T-helper 2 cell (primary cell): ENCODE measurements at regions not wholly inside any gene's neighbourhood (a gene's known extent, or its start where the extent isn't known, plus 50 kb on each side); places are given as distances from the start of the nearest gene placed in this dataset.

Experiments used
- DNase-seq, 5 experiments: peaks; one replicate each; pipeline versions ENCODE4 v3.0.0 to v3.0.0-alpha.2; 2012 to 2022

DNA sequence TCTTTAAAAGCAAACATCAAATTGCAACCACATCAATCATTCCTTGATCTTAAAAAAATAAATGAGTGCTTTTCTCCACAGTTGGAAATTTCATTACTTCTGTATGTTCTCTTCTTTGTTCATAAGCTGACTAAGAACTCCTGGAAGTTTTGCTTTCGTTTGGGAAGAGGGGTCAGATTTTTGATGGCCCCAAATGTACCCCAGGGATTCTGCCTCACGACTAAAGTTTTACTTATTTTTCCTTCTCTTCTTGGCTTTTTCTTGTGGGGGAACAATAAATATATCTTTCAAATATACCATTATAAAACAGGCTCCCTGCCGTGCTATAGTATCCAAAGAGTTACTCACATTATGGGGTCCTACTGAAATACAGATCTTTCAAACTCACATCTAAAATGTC lies 215.0 kb upstream of the CDIN1 start:
- DNase-seq = no peak

DNA sequence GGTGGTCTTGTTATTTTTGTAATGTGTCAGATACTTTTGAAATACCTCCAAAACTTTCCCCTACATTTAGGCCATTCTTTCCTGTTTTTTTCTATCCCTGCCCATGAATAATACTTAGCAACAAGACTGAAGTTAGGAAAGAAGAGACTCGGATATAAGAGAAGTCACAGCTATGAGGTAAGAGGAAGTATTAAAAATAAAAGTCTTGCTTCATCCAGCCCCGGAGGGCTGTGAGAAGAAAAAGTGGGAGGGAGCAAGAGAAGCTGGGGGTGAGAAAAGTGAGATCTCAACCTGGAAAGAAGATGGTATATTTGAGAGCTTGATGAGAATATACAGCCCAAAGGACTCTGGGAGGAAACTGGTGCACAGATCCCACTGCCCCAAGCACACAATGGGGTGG lies 213.5 kb upstream of the CDIN1 start:
- no peak for DNase-seq

DNA sequence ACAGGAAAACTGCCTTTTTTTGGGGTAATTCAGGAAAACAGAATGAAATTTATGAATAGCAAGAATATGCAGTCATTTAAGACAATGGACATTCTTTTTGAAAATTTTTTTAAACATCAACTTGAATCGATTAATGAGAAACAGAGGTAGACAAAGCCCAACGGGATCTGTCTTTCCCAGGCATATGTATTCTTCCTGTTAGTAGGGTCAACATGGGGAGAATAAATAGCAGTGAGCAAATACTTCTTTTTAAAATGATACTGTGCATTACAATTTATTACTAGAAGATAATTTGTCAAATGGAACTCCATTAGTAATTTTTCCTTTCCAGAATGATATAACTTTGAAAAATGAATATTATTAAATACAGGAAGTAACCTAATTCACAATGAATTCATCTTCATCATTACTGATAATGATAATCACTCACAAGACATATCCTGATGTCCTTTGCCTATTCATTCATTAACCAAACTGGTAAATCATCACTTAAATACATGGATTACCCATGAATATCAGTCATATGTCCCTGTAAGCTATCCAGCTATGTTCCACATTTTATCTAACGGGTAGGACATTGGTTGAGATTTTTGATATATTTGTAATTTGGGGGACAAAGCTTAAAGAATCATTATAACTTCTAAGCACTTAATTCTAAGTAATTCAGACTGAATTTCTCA lies 209.2 kb upstream of the CDIN1 start:
- no peak for DNase-seq

DNA sequence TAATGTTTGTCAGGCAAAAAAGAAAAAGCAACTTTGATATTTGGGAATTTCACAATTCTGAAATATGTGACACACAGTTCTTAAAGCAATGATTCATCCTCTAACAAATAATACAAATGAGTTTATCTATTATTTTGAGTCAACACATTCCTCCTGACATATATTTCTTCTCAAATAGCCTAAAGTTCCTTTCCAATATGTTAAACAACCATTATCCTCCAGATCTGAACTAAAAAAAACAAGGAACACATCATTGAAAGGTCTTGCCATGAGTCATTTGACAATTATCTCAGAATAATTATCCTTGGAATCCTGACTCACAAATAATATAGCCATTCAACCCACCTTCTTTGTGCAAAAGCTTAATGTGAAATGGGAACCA lies 208.7 kb upstream of the CDIN1 start:
- DNase-seq = no peak

DNA sequence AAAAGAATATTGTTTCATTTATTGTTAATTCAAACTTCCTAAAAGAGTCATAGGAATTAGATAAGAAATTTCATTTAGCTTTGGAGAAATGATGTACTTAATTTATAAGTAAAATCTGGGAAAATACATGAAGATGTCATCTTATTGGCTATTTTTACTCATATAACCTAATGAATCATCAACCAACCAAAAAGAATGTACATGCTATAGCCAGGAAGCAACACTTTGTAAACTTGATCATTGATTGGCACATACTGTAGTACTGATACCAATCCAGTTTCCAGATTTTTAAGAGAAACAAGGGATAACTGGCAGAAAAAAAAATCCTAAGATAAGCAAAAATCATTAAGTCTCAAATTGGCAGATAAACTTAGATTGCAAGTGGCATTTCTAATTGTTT lies 207.9 kb upstream of the CDIN1 start:
- DNase-seq = no peak

DNA sequence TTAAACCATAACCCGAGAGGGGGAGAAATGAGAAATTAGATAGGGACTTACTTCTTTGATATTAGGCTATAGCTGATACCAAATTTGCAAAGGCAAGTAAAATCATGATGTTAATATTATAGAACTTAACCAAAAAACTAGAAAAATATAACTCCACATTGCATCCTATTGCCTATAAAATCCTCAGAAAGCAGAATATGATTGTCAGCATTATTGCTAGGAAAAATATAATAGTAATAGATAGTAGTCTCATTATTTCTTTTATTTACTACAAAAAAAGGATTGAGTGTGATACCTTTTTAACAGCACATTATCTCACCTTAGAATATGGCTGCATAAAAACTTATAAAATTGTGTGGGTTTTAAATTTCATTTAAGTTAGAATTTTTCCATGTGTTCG lies 206.5 kb upstream of the CDIN1 start:
- DNase-seq = no peak

DNA sequence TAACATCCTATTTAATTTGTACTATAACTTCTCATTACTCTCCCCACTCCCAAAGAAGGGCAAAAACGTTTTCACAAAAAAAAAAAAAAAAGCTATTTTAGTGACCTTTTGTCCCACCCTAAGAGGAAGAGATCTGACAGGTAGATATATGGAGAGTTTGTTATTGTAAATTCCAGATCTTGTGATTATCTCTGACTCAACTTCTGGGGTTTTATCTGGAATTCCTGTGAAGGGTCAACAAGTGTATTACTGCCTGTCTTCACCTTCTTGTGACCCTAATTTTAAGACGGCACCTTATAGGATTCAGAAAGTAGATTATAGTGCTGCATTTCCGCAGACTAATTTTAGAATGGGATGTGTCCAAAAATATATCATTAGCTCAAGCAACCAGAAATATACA lies 205.9 kb upstream of the CDIN1 start:
- no peak for DNase-seq

DNA sequence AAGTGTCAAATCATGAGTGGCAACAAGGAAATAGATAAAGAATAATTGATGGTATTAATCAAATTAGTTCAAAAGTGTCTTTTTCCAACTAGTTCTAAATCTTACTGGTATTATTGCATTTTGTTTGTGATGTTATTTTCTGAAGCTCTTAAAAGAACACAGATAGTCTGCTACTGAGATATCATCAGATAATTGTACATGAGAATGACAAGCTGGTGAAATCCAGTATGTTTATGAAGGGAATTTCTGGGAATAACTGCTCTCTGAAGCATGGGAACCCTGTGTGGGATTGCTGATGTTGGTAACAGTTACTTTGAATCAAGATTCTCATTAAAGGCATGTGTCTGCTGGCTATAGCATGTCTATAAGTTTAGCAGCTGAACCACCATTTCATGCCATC lies 190.3 kb upstream of the CDIN1 start:
- DNase-seq = no peak

DNA sequence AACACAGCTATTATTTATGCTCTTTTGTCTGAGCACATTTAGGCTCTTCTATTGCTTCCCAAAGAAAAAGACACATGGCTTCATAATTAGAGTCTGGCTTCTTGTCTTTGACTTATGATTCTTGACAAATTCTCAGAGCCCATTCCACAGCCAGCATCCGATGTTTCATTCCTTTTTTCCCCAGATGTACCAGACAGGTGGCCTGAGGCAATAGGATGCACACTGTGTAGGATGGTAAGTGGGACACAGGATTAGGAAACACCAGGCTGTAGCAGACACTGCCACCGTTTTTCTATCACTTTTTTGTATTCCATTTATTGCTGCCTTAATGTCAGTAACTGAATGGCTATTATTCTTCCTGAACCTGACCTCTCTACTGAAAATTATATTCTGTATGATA lies 188.9 kb upstream of the CDIN1 start:
- DNase-seq = no peak

DNA sequence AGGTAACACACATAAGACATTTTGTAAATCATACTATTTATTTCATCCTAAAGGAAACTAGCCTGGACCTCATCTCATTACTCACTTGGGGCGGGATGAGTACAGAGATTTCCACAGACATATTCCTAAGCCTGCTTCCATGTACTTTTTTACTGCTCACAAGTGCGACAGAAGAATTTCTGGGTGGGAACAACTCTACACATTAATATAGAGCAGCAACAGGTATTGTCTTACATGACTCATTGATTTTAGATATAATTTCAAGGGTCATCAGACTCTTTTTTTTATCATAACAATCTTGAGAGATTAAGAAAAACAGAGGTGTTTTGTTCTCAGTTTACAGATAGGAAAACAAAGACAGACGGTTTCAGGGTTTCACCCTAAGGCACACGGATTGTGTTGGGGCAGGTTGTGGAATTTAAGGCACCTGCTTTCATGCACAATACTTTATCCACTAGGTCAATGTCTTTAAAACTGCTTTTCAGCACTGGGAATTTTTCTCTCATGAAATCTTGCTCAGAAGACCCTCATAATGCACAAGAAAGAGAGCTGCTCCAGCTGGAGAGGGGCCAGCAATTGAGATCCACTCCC lies 186.7 kb upstream of the CDIN1 start:
- no peak for DNase-seq

DNA sequence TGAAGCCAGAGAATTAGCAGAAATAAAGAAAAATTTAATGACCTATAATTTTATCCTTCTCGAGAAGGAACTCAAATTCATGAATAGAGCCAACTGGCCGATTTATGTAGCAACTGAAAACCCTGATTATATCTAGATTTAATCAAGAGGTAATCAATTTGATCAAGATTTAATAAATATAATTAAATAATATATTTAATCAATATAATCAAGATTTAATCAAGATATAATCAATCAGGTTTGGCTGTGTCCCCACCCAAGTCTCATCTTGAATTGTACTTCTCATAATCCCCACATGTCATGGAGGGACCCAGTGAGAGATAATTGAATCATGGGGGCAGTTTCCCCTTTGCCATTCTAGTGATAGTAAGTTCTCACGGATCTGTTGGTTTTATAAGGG lies 181.2 kb upstream of the CDIN1 start:
- DNase-seq = no peak

DNA sequence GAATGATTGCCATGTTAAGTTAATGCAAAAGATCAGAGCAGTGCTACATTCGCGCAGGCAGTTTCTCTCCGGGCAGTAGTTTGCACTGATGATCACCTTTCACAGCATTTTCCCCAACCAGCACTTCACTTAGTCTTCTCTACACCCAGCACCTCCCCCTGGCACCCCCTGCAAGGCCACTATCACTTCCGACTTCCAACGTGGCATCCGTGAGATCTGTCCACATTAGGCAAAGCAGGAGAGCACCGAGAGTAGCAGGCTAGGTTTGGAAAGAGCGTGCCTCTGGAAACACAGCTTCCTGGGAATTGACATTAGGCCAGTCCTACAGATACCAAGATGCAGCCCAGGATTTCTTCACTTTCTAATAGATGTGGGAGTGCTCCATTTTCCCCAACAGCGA lies 180.2 kb upstream of the CDIN1 start:
- no peak for DNase-seq

DNA sequence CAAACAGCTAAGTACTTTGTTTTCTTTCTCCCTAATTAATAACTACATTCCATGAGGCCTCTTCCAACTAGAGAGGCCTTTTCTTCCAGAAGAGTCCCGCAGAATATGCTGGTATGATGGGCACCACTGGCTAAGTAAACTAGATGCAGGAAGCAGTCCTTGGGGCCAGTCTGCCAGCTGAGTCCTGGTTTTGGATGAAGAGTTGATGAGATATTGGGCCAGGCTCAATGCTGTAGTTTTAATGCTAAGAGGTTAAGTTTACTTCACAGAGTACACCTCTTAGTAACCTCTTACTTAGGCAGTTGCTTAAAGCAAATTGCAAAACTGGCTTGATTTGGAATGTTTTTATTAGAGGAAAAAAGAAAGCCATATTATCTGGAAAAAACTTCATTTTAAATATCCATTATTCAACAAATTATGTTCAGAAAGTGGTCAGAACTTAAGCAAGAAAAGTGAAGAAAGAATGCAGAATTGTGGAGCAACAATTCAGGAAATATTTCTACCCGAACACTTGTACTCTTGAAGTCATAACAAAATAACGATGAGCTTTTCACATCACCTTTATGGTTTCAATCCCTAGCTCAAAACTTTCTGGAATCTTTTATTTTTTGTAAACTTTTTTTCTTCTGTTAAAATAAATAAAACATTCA lies 178.4 kb upstream of the CDIN1 start:
- no peak for DNase-seq

DNA sequence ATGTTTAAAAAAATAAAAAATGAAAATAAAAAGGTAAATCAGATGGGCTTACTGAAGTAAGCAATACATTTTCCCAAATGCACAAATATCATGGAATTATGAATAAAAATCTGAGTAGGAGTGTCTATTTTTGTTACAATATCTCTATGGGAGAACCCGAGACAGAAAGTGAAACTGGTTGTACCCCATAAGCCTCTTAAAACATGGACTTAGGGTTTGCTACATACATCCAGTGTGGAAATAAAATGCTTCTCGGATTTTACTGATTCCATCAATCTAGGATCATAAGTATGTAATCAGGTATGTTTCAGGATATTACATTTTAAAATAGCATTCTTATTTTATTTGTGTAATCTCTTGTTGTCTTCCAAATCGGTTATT lies 177.8 kb upstream of the CDIN1 start:
- no peak for DNase-seq

DNA sequence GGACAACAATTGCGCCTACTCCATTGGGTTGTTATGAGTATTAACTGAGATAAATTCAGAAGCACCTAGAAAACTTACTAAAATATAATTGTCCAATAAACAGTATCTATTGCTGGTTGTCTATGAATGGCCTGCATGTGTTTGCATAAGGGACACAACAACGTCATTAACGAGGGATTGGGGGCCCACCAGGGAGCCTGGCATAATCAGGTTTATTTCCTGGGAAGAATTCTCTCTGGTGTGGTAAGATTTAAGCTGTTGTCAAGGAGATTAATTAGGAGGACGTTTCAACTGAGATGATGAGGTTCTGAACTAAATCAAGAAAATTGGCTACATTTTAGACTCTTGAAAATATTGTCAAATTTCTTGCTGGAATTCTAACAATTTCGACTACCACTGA lies 176.1 kb upstream of the CDIN1 start:
- no peak for DNase-seq

DNA sequence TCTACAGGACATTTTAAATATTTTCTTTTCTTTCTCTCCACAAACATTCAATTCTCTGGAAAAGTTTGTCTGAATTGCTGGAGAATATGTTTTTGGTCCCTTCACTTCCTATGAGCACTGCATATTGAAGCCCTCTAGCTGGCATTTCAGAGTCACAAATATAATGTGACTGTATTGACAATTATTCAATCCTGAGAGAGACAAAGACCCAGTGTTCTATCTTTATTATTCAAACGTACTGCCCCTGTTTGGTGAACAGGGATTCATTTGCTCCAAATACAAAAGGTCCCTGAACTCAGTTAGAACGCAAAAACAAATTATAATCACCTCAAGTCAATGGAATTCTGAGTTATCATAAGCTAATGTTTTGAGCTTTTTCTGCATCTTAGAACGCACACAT lies 173.1 kb upstream of the CDIN1 start:
- no peak for DNase-seq

DNA sequence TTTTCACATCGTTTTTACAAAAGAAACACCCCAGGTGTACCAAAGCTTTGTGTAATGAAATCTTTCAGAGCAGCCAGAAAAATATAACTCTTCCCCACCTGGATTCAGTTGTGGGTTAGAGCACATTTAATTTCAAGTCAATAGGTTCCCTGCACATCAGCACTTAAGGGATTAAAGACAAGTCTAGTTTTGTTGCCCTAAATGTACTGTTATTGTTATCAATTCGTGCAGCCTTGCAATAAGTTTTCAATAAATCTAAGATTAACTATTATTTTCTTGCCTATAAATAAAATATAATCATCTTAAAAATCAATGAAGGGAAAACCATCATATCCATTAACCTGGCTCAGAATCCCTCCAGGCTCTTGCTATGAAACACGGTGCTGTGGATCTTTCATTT lies 172.5 kb upstream of the CDIN1 start:
- DNase-seq = no peak

DNA sequence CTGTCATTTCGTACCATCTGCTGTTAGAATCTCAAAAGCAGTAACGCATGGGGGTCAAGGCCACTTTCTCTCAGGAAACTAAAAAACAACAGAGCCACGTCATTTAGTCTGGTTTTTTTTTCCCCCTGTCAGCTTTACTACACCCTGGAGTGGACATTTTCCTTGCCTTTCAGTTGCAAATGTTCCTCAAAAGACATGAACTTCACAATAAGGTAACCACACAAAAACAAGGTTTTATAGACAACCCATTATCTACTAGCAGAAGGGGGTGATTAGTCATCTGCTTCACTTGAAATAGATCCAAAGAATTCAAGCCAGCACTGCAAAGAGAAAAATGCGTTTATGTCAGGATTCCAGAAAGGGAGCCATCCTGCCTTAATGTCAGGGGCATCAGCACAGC lies 171.8 kb upstream of the CDIN1 start:
- no peak for DNase-seq

DNA sequence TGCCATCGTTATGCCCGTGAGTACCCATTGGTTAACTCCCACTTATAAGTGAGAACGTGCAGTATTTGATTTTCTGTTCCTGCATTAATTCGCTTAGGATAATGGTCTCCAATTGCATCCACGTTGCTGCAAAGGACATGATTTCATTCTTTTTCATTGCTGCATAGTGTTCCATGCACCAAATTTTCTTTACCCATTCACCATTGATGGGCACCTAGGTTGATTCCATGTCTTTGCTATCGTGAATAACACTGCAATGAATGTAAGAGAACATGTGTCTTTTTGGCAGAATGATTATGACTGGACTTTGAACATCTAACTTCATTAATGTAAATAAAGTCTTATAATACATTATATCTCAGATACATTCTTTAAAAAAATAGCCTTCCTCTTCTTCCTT lies 169.6 kb upstream of the CDIN1 start:
- no peak for DNase-seq

DNA sequence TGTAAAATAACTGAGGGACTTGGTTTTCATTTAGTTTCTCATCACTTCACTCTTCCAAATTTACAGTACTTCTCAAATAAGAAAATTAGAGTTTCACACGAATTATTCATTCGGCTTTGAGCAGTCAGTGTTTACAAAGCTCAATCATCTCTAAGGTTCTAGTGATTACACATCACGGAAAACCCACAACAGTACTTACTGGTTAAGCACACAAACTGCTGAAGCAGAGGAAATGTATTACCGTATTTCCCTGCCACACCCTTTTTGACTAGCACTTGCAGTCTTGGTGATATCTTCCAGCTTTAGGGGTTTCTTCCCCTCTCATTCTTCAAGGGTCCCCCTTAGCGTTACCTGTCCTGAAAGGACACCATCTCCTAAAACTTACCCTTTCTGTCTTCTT lies 164.8 kb upstream of the CDIN1 start:
- DNase-seq = no peak

DNA sequence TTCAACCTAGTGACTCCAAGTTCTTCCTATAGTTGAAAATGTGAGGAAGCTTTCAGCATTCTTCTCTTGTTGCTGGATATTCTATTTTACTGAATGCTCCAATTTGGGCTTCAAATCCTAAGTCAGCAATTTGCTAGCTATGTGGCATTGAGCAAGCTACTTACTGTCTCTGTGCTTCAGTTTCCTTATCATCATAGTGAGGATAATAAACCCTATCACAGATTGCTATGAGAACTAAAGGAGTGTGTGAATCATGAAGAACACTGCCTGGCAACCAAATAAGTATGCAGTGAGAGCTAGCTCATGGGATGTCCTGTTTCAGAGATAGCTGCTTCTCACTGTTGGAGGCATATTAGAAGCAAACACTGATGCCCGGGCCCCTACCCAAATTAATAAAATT lies 163.8 kb upstream of the CDIN1 start:
- no peak for DNase-seq

DNA sequence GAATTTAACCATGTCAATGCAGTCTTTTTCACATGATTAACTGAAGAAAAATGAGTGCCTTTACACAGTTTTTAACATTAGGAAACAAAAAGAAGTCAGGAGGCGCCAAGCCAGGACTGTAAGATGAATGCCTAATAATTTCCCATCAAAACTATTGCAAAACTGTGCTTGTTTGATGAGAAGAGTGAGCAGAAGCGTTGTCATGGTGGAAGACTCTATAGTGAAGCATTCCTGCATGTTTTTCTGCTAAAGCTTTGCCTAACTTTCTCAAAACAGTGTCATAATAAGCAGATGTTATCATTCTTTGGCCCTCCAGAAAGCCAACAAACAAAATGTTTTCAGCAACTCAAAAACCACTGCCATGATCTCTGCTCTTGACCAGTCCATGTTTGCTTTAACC lies 156.8 kb upstream of the CDIN1 start:
- DNase-seq = no peak

DNA sequence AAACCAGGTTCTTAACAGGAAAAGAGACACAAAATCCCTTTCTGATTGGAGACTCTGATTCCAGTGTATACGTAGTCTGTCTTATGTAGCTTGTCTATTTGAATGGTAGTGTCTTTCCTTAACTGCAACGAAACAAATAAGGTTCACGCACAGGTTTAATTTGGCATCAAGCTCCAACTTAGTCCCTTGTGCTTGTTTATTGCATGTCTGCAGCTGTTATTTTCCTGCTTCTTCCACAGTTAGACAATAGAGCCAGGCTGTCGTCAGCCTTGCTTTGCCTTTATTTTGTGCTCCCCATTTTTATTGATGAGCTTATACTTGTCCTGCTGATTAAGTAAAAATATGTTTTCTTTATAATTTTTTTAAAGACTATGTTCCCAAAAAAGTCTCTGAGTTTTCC lies 152.7 kb upstream of the CDIN1 start:
- no peak for DNase-seq

DNA sequence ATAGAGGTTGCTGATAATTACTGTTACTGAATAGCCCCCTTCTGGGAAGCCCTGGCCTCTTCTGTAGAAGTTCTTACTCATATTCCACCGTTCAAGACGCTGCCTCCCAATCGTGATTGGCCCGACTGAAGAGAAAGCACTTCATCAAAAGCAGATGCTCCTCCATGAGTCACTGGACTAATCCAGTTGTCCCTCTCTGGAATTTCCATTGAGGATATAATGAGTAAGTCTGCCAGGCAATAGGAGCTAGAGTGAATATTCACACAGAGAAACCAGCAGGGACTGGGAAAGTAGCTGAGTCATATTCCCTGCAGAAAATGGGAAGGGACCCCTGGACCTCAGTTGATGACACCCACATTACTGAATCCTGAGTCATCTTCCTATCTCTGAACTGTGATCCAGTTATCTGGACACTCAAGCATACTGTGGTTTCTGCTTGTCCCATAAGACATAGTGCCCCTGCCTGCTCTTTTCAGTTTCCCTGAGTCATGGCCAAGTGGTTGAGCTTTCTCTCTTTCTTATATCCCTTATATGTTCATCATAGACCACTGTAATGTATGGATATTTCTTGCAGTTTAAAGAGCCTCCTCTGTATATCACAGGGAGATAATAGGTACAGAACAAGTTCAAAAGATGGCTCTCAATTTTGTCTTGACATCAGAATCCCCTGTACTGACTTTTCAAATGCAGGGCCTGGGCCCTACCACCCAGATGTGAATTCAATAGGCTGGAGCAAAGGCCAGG lies 151.2 kb upstream of the CDIN1 start:
- no peak for DNase-seq
